Mesothelial cell of epicardium (in vitro differentiated cells): ENCODE measurements at regions not wholly inside any gene's neighbourhood (a gene's known extent, or its start where the extent isn't known, plus 50 kb on each side); places are given as distances from the start of the nearest gene placed in this dataset.

Experiments
- DNase-seq, 2 experiments: peaks; one replicate each; pipeline ENCODE4 v3.0.0; 2021; ENCODE audit warnings: low spot score in 2 of 2; ENCODE audit not compliant: unreplicated experiment in 2 of 2
- H3K27ac Mint-ChIP-seq: 2 replicates; pipeline ENCODE4 v1.8.0; 2021; ENCODE audit warnings: mixed read lengths
- H3K27me3 Mint-ChIP-seq: 2 replicates; pipeline ENCODE4 v1.8.0; 2021; ENCODE audit warnings: low read depth, mixed read lengths
- H3K36me3 Mint-ChIP-seq: 2 replicates; pipeline ENCODE4 v1.8.0; 2021; ENCODE audit warnings: mixed read lengths
- H3K4me1 Mint-ChIP-seq: 2 replicates; pipeline ENCODE4 v1.8.0; 2021; ENCODE audit warnings: mixed read lengths
- H3K4me3 Mint-ChIP-seq: 2 replicates; pipeline ENCODE4 v1.8.0; 2021; ENCODE audit warnings: mild to moderate bottlenecking, moderate library complexity, mixed read lengths
- H3K9me3 Mint-ChIP-seq: 2 replicates; pipeline ENCODE4 v1.8.0; 2021; ENCODE audit warnings: mixed read lengths
- CTCF ChIP-seq: fragments of 200-600 bp; sonication (generic); IDR thresholded peaks from one replicate; pipeline ENCODE4 v1.5.0; 2021; ENCODE audit warnings: antibody characterized with exemption; ENCODE audit not compliant: unreplicated experiment

- DNase-seq: no peak
- H3K4me1 Mint-ChIP-seq: peaks cover 26% of the 10 kb centered on the region
- H3K4me3 Mint-ChIP-seq: no peak overlapping the region
- no peaks in the 10 kb centered on the region for H3K36me3 Mint-ChIP-seq
- H3K27me3 Mint-ChIP-seq: peaks cover 2% of the 10 kb centered on the region
- H3K9me3 Mint-ChIP-seq: no peaks in the 10 kb centered on the region
- no peak overlapping the region for H3K27ac Mint-ChIP-seq
- no peak for TF ChIP-seq CTCF
Observed at GRCh38 chr4:180950377-180950776, 1292.8 kb upstream of the TENM3 start.

- H3K4me3 Mint-ChIP-seq: no peak overlapping the region
- no peak overlapping the region for H3K27ac Mint-ChIP-seq
- TF ChIP-seq CTCF: no peak
- H3K4me1 Mint-ChIP-seq: peaks cover 26% of the 10 kb centered on the region
- peaks cover 2% of the 10 kb centered on the region for H3K27me3 Mint-ChIP-seq
- no peaks in the 10 kb centered on the region for H3K9me3 Mint-ChIP-seq
- H3K36me3 Mint-ChIP-seq: no peaks in the 10 kb centered on the region
- no peak for DNase-seq
Observed at GRCh38 chr4:180951312-180951711, 1291.9 kb upstream of the TENM3 start.

GRCh38 chr4:180953572-180953971, 1289.6 kb upstream of the TENM3 start:
- Mint-ChIP-seq H3K9me3 (no peaks in the 10 kb centered on the region), H3K4me1 (peaks cover 21% of the 10 kb centered on the region), H3K36me3 (no peaks in the 10 kb centered on the region), H3K27ac (no peak overlapping the region), H3K27me3 (peaks cover 4% of the 10 kb centered on the region), H3K4me3 (no peak overlapping the region)
- no peak for DNase-seq
- no peak for TF ChIP-seq CTCF

- Mint-ChIP-seq H3K36me3 (no peaks in the 10 kb centered on the region), H3K4me3 (no peak overlapping the region), H3K9me3 (no peaks in the 10 kb centered on the region), H3K27me3 (peaks cover 2% of the 10 kb centered on the region), H3K27ac (peak overlapping the region; percentile 51), H3K4me1 (peaks cover 34% of the 10 kb centered on the region)
- DNase-seq: no peak
- TF ChIP-seq CTCF: no peak
Observed at GRCh38 chr4:180960743-180961401, 1282.3 kb upstream of the TENM3 start.

GRCh38 chr4:180962268-180962667, 1280.9 kb upstream of the TENM3 start:
- no peaks in the 10 kb centered on the region for H3K9me3 Mint-ChIP-seq
- peaks cover 1% of the 10 kb centered on the region for H3K27me3 Mint-ChIP-seq
- DNase-seq: no peak
- no peak overlapping the region for H3K27ac Mint-ChIP-seq
- no peaks in the 10 kb centered on the region for H3K36me3 Mint-ChIP-seq
- no peak for TF ChIP-seq CTCF
- peaks cover 38% of the 10 kb centered on the region for H3K4me1 Mint-ChIP-seq
- H3K4me3 Mint-ChIP-seq: no peak overlapping the region

- H3K36me3 Mint-ChIP-seq: no peaks in the 10 kb centered on the region
- no peaks in the 10 kb centered on the region for H3K9me3 Mint-ChIP-seq
- peaks cover 22% of the 10 kb centered on the region for H3K4me1 Mint-ChIP-seq
- no peaks in the 10 kb centered on the region for H3K27me3 Mint-ChIP-seq
- H3K27ac Mint-ChIP-seq: no peak overlapping the region
- no peak overlapping the region for H3K4me3 Mint-ChIP-seq
- no peak for DNase-seq
- TF ChIP-seq CTCF: no peak
Observed at GRCh38 chr4:180966312-180966711, 1276.9 kb upstream of the TENM3 start.
